ENCODE measurements at regions not wholly inside any gene's neighbourhood (a gene's known extent, or its start where the extent isn't known, plus 50 kb on each side); places are given as distances from the start of the nearest gene placed in this dataset.
"Not testable (repeated sequence)": the region's sequence is repeated elsewhere in the genome, so short reads cannot be mapped to it uniquely, and the experiment has no call there.

DNA sequence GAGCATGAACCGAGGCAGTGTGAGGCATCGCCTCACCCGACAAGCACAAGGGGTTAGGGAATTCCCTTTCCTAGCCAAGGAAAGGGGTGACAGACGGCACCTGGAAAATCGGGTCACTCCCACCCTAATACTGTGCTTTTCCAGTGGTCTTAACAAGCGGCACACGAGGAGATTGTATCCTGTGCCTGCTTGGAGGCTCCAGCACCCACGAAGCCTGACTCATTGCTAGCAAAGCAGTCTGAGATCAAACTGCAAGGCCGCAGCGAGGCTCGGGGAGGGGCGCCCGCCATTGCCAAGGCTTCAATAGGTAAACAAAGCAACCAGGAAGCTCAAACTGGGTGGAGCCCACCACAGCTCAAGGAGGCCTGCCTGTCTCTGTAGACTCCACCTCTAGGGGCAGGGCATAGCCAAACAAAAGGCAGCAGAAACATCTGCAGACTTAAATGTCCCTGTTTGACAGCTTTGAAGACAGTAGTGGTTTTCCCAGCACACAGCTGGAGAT is 109.0 kb upstream of the IRAK1BP1 start:
- POLR2A ChIA-PET, CTCF ChIA-PET: not testable (repeated sequence)

DNA sequence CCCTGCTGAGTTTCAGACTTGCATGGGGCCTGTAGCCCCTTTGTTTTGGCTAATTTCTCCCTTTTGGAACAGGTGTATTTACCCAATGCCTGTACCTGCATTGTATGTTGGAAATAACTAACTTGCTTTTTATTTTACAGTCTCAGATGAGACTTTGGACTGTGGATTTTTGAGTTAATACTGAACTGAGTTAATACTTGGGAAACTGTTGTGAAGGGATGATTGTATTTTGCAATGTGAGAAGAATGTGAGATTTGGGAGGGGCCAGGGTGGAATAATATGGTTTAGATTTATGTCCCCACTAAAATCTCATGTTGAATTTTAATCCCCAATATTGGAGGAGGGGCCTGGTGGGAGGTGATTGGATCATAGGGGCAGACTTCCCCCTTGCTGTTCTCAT is 99.1 kb upstream of the IRAK1BP1 start:
- ChIA-PET CTCF (no interaction called here), POLR2A (no interaction called here)

GRCh38 chr6:78770765-78771164 is 96.6 kb upstream of the IRAK1BP1 start:
- CTCF ChIA-PET: no interaction called here
- POLR2A ChIA-PET: no interaction called here

DNA sequence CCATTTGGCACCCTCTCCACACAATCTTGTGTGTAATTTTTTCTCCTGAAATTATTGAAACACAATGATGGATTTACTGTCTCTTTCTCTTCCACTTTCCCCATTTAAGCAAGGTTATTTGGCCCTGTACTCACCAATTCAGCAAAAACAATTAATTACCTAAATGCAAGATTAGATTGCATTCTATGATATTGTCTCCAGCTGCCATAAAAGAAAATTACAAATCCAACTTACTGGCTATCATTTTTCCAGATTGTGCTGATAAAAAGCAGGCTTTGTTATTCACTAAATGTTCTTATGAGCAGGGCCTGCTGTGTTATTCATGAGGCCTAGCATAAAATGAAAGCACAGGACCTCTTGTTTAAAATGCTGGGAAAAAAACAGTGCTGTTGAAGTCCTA is 95.8 kb upstream of the IRAK1BP1 start:
- CTCF ChIA-PET: no interaction called here

DNA sequence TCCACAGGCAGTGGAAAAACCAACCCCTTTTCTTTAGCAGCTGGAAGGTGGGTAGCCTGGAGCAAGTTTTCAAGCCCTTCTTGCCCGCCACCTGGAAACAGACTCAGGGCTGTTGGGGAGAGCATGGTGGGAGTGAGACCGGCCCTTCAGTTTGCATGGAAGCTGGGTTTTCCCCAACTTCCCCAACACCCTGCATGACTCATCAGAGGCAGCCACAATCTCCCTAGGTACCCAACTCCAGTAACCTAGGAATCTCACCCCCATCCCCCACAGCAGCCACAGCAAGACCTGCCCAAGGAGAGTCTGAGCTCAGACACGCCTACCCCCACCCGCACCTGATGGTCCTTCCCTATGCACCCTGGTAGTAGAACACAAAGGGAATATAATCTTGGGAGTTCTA is 86.3 kb upstream of the IRAK1BP1 start:
- POLR2A ChIA-PET: no interaction called here
- CTCF ChIA-PET: no interaction called here

More for the DNA sequence above, 95.8 kb upstream of the IRAK1BP1 start:
- POLR2A ChIA-PET: no interaction called here

GRCh38 chr6:78783366-78783765 is 84.0 kb upstream of the IRAK1BP1 start:
- POLR2A ChIA-PET, CTCF ChIA-PET: not testable (repeated sequence)

- ChIA-PET CTCF (no interaction called here), POLR2A (no interaction called here)
Measured at GRCh38 chr6:78797270-78797669, 70.1 kb upstream of the IRAK1BP1 start.

- POLR2A ChIA-PET: no interaction called here
- CTCF ChIA-PET: no interaction called here
Measured at GRCh38 chr6:78799682-78800081, 67.7 kb upstream of the IRAK1BP1 start.

GRCh38 chr6:78806792-78807191 is 60.6 kb upstream of the IRAK1BP1 start:
- CTCF ChIA-PET: not testable (repeated sequence)

DNA sequence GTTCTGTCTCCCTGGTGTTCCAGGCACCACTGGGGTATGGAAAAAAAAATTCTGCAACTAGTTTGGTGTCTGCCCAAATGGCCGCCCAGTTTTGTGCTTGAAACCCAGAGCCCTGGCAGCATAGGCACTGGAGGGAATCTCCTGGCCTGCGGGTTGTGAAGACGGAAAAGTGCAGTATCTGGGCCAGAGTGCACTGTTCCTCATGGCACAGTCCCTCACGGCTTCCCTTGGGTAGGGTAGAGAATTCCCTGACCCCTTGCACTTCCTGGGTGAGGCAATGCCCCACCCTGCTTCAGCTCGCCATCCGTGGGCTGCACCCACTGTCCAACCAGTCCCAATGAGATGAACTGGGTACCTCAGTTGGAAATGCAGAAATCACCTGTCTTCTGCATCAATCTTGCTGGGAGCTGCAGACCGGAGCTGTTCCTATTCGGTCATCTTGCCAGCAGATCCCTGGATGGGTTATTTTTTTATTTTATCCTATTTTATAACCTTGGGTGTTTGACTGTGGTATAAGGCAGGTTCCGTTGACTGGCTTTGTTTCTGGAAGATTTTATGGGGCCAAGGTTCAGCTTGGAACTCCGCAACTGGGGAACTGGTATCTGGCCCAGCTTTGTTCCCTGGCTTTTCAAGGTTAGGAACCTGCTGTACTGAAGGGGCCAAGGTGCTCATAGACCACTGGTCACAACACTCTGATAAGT is 59.5 kb upstream of the IRAK1BP1 start:
- CTCF ChIA-PET, POLR2A ChIA-PET: not testable (repeated sequence)

More at GRCh38 chr6:78806792-78807191, 60.6 kb upstream of the IRAK1BP1 start:
- POLR2A ChIA-PET: not testable (repeated sequence)

GRCh38 chr6:78808356-78808891 is 58.9 kb upstream of the IRAK1BP1 start:
- ChIA-PET CTCF (no interaction called here), POLR2A (no interaction called here)

DNA sequence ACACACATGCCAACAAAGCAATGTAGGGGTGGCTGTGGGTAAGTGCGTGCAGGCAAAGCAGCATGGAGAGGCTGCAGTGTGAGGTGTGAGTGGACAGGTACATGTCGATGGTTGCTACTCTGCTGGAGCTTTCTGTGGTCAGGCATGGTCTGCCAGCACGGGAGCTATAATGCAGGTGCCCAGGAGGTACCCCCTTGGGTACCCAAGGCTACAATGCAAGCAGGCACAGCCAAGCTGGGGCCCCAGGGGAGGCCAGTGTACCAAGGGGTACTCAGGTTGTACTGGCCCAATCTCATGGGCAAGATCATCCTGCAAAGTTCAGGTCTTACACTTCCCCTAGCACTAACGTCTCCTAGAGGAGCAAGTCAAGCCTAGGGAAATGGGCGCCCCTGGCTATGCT is 58.4 kb upstream of the IRAK1BP1 start:
- ChIA-PET CTCF (no interaction called here), POLR2A (no interaction called here)

GRCh38 chr6:78810146-78810545 is 57.2 kb upstream of the IRAK1BP1 start:
- ChIA-PET CTCF (no interaction called here), POLR2A (no interaction called here)

DNA sequence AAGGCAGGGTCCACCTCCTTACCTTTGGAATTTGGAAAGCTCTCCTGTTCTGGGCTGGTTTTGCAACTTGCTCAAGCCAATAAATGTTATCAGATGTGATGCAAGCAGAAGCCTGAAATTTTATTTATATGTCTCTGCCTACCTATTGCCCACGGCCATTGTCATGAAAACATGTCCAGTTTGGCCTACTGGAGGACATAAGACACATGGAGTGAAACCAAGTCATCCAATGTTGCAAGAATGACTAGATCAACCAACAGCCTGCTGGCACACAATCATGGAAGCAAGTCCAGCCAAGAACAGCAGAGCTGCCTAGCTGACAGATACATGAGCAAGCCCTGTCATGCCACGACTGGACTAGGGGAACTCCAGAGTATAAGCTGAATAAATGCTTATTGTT is 56.7 kb upstream of the IRAK1BP1 start:
- CTCF ChIA-PET: no interaction called here
- POLR2A ChIA-PET: no interaction called here
